IPS-15b (cell line): ENCODE measurements at regions not wholly inside any gene's neighbourhood (a gene's known extent, or its start where the extent isn't known, plus 50 kb on each side); places are given as distances from the start of the nearest gene placed in this dataset.
A peak's percentile ranks its signal among the peaks of the same experiment; 100 is the strongest.

Source experiments
- H3K27me3 ChIP-seq: one replicate; pipeline ENCODE4 v1.6.1; 2013; ENCODE audit warnings: low read length; ENCODE audit not compliant: control insufficient read depth, insufficient read depth
- H3K36me3 ChIP-seq: one replicate; pipeline ENCODE4 v1.6.1; 2013; ENCODE audit warnings: low read length; ENCODE audit not compliant: control insufficient read depth, insufficient read depth
- H3K4me1 ChIP-seq: one replicate; pipeline ENCODE4 v1.6.1; 2013; ENCODE audit warnings: mild to moderate bottlenecking, low read length; ENCODE audit not compliant: control insufficient read depth, insufficient read depth
- H3K4me3 ChIP-seq: one replicate; pipeline ENCODE4 v1.5.1; 2013; ENCODE audit warnings: low read depth, low read length
- H3K9ac ChIP-seq: one replicate; pipeline ENCODE4 v1.6.1; 2013; ENCODE audit warnings: low read depth, mild to moderate bottlenecking, low read length
- H3K9me3 ChIP-seq: one replicate; pipeline ENCODE4 v1.6.1; 2013; ENCODE audit warnings: mild to moderate bottlenecking, low read length; ENCODE audit not compliant: control insufficient read depth, insufficient read depth

DNA sequence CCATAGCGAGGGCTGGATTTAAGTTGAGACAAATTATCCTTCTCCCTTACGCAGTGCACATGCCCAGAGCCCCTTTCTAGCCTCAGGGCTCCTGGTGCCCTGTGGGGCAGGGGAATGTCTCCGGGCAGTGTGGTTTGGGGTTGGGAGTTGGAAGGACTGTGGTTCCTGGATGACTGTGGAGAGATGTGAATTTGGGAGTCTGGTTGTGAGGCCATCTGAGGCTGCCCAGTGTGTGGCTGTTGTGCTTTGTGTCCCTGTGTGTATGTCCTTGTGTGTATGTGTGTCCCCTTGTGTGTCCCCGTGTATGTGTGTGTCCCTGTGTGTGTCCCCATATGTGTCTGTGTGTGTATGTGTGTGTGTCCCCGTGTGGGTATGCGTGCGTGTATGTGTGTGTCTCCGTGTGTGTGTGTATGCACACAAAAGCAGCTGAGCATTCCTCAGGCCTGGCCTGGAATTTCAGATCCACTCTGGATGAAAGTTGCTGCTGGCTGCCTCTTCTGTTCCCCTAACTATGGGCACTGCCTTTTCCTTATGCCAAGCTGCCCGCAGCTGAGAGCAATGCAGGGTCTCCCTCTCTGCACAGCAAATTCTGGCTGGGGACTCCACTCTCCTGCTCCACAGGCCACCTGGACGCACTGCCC is 65.4 kb downstream of the UBIAD1 start:
- no peak overlapping the region for H3K4me3 ChIP-seq
- no peak overlapping the region for H3K9ac ChIP-seq
- H3K9me3 ChIP-seq, result no peaks in the 10 kb centered on the region
- peaks cover 14% of the 10 kb centered on the region for H3K4me1 ChIP-seq
- H3K36me3 ChIP-seq, result no peaks in the 10 kb centered on the region
- no peaks in the 10 kb centered on the region for H3K27me3 ChIP-seq

DNA sequence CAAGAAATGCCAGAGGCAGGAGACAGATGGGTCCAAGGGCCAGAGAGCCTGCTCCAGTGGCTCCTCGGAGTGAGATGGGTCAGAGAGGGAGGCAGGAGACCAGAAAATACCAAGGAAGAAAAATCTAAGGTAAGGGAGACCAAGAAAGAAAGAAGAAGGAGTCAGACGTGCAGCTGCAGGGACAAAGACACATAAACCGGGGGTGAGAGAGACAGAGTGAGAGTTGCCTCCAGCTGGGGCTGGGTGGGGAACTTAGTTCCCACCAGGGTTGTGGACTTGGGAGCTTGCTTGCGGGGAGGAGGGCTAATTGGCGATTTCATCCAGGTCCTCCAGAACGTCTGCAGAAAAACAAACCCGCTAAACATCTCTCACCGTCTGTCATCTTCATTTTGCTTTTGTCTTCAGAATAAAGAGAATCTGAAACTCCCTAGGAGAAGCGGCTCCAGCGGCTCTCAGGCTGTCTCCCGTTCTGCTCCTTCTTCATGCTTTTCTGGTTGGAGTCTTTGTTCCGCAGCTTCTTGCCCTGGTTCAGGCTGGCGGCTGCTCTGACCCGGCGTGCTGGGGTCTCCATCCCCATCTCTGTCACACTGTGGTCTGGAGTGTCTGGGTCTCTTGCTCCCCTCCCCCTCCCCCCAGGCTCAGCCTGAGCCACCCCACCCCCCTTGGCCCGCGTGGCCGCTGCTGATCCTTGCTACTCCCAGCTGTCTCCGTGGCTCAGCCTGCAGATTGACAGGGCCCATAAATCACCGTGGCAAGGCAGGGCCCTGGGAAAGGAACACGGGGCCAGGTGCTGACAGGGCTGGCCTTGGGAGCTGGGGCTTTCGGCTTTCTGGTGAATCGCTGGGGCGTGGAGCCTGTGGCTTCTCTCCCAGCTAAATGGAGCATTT is 66.6 kb downstream of the UBIAD1 start:
- no peaks in the 10 kb centered on the region for H3K9me3 ChIP-seq
- H3K36me3 ChIP-seq, result no peaks in the 10 kb centered on the region
- no peaks in the 10 kb centered on the region for H3K27me3 ChIP-seq
- H3K9ac ChIP-seq, result no peak overlapping the region
- peaks cover 14% of the 10 kb centered on the region for H3K4me1 ChIP-seq
- H3K4me3 ChIP-seq, result no peak overlapping the region

DNA sequence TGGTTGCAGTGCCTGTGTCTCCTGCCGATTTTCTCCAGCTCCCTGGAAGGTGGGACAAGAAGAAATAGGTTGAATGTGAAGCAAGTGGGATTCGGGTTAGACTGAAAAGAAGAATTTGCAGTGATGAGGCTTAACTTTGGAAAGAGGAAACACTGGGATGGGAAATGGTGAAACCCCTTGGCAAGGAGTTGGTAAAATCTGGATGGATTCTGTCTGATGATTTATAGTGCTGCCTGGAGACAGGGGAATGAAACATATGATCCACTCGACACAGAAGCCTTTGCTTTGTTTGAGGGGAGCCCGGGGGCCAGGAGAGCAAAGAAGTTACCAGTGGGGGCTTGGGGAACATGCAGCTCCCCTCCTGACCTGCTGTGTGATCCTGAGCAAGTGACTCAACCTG is 67.2 kb downstream of the UBIAD1 start:
- H3K4me3 ChIP-seq, result no peak overlapping the region
- H3K36me3 ChIP-seq, result no peaks in the 10 kb centered on the region
- H3K27me3 ChIP-seq, result no peaks in the 10 kb centered on the region
- no peaks in the 10 kb centered on the region for H3K9me3 ChIP-seq
- H3K9ac ChIP-seq, result no peak overlapping the region
- peaks cover 14% of the 10 kb centered on the region for H3K4me1 ChIP-seq

DNA sequence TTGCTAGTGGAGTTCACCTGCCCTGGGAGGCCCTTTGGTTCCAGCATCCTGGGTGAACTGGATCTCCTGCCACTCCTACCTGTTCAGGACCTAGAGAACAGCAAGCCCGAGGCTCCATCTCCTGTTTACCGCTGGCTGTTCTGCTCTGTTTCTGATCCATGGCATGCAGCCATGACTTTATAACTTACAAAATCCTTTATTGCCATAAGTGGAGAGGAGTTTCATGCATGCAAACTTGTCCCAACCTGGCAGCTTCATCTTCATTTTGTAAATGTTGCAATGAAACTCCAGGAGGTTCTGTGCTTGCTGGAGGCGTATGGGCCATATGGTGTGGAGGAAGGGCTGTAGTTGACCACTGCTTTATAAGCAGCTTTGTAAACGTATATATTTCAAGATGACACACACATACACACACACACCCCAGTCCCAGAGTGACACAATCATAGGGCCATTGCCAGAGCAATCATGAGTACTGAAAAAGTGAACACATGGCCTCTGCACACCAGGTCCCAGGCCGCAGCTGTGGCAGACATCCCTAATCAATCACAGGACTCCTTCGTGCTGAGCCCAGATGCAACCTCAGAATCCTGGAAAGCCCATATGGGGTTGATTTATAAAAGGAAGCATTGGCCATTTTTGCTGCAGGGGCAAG is 69.0 kb downstream of the UBIAD1 start:
- no peak overlapping the region for H3K9ac ChIP-seq
- no peaks in the 10 kb centered on the region for H3K36me3 ChIP-seq
- no peaks in the 10 kb centered on the region for H3K27me3 ChIP-seq
- no peaks in the 10 kb centered on the region for H3K9me3 ChIP-seq
- peaks cover 14% of the 10 kb centered on the region for H3K4me1 ChIP-seq
- no peak overlapping the region for H3K4me3 ChIP-seq

DNA sequence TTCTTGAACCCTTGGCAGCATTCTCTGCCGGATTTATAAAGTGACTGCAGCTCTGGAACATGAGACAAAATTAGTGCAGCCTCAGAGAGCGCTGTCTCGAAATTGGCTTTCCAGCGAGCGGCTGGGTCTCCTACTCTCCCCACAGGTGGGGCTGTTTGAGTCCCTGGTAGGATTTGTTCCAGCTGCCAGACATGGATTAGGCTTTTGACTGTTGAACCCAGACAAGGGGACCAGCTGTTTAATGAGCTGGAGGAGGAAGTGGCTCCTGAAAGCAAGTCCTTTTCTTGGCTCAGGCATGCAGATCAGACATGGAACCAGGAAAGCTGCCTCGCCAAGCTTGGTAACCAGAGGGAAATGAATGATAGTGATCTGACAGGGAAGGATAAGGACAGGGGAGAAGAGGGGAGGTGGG is 69.6 kb downstream of the UBIAD1 start:
- Histone ChIP-seq H3K36me3 (no peaks in the 10 kb centered on the region), H3K4me3 (no peak overlapping the region), H3K4me1 (peaks cover 14% of the 10 kb centered on the region), H3K9me3 (no peaks in the 10 kb centered on the region), H3K9ac (no peak overlapping the region), H3K27me3 (no peaks in the 10 kb centered on the region)

DNA sequence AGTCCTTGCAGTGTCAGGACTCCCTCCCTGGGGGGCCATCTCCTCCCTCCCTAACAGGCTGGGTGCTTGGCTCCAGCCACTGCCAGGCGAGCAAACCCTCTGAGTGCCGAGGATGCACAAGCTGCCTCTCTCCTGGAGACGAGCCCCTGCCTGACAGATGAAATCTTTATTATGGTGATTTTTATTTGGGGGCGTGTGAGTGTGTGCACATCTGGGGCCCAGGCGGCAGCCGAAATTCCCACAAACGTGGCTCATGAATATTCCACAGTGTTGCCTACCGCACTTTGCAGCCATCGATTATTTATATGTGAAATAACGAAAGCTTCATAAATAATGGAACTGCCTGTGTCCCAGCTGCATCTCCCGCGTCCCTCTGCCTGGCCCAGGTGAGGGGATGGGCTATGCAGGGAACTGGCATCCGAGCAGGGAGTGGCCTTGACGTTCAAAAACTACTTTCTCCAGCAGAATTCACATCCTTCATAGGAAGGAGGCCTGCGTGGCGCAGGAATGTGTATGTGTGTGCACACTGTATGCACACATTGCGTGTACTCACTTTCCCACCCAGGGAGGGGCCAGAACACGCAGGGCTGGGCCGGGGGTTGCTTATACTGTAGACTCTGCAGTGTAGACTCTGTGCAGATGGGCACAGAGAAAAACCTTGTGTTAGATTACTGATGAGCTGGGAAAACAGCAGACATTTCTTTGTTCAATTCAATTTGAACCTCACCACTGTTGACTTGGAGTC is 73.1 kb downstream of the UBIAD1 start:
- H3K36me3 ChIP-seq, result no peaks in the 10 kb centered on the region
- no peak overlapping the region for H3K4me3 ChIP-seq
- H3K4me1 ChIP-seq, result no peaks in the 10 kb centered on the region
- H3K9me3 ChIP-seq, result no peaks in the 10 kb centered on the region
- no peak overlapping the region for H3K9ac ChIP-seq
- H3K27me3 ChIP-seq, result no peaks in the 10 kb centered on the region

DNA sequence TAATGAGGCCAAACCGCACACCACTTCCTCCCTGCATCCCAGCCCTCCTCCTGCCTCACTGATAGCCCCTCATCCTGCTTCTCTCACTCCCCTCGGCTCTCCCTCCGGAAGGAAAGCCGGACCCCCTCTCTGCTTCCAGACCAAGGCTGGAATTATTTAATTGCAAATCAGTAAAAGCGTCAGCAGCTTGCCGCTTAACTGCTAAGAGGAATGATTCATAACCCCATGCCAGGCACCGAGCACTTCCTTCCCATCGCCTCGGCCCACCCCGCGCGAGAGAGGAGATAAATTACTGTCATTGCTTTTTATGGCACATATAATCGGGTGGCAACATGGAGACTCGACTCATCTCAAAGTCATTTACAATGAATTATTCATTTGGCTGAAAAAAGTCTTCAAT is 77.3 kb downstream of the UBIAD1 start:
- H3K36me3 ChIP-seq, result no peaks in the 10 kb centered on the region
- H3K9ac ChIP-seq, result no peak overlapping the region
- peaks cover 5% of the 10 kb centered on the region for H3K4me1 ChIP-seq
- no peaks in the 10 kb centered on the region for H3K9me3 ChIP-seq
- H3K4me3 ChIP-seq, result no peak overlapping the region
- no peaks in the 10 kb centered on the region for H3K27me3 ChIP-seq

DNA sequence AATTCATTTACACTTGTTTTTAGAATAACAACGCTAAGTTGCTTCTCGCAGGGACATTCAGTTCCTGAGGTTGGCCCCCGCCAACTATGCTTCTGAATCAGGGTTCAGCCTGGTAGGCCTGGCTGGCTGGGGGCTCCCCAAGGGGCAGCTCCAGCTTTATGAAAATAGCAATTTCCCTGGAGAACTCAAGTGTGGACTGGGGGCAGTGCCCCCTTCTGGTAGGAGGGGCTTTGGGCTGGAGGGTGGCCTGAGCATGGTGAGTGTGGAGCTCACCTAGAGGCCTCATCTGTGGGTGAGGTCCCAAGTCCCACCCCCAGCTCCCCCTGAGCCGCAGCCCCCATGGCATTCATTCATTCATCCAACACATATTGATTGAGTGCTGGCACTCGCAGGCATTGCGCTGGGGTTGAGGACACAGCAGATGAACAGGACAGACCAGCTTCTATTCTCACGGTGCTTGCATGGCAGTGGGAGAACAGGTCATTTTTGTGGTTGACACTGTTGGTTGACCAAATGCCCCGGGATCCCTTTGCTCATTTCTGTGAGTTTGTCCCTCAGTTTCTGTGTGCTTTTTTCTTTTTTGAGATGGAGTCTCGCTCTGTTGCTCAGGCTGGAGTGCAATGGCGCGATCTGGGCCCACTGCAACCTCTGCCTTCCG is 79.2 kb downstream of the UBIAD1 start:
- H3K27me3 ChIP-seq, result no peaks in the 10 kb centered on the region
- H3K4me1 ChIP-seq, result peaks cover 12% of the 10 kb centered on the region
- H3K4me3 ChIP-seq, result no peak overlapping the region
- H3K36me3 ChIP-seq, result no peaks in the 10 kb centered on the region
- H3K9ac ChIP-seq, result no peak overlapping the region
- H3K9me3 ChIP-seq, result no peaks in the 10 kb centered on the region

DNA sequence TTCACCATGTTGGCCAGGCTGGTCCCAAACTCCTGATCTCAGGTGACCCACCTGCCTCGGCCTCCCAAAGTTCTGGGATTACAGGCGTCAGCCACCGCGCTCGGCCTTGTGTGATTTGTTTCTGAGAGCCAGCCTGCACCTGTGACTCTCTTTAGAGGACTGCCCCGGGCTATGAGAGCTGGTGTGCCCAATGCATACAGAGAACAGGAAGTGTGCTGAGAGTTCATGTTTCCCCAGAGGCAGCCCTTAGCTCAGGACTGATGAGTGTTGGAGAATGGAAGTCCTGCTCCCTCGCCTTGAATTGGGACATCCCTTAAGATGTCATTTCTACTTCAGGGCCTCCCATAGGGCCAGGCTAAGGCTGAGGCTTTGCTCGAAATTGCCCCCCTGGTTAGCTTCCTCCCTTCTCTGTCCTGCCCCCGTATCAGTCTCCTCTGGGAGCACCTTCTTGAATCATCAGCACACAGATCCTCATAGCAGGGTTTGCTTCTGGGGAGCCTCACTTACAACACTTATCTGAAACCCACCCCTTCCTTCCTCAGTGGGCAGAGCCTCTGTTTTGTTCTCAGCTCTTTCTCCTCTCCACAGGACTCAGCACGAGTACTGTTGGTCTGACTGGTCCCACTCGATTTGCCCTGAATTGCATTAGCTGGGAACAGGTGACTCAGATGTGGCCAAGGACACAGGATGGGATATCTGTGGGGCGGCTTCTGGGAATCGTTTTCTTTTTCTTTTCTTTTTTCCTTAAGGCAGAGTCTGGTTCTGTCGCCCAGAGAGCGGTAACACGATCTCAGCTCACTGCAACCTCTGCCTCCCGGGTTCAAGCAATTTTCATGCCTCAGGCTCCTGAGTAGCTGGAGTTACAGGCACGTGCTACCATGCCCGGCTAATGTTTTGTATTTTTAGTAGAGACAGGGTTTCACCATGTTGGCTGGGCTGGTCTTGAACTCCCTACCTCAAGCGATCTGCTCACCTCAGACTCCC is 80.1 kb downstream of the UBIAD1 start:
- Histone ChIP-seq H3K36me3 (no peaks in the 10 kb centered on the region), H3K4me1 (peaks cover 16% of the 10 kb centered on the region), H3K9ac (no peak overlapping the region), H3K27me3 (no peaks in the 10 kb centered on the region), H3K4me3 (no peak overlapping the region), H3K9me3 (no peaks in the 10 kb centered on the region)

DNA sequence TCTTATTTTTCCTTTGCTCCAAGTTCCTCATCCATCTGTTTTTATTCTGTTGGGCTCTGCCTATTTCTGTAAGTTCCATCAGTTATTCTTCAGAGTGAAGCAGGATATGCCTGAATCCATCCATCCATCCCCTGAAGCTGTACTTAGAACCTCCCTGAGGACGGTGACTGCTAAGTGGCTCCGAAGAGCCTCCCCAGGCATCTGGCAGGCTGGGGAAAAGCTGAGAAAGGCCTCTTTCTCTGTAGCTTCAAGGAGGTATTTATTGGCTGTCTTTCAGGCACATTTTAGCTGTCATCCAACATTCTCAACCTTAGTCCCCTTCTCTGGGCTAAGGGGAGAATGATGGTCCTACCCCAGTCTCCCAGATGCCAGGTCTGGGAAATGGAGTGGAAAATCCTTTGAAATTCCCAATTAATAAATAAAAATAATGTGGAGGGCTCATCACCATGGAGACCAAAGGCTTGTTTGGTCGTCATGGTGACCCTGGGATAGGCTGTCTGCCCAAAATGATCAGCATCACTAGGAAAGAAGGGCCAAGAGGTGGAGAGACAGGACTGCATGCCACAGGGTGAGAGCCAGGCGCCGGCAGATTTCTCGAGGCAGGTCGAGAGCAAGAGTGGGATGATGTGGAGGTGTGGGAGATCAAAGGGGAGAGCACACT is 82.0 kb downstream of the UBIAD1 start:
- H3K9ac ChIP-seq, result no peak overlapping the region
- no peaks in the 10 kb centered on the region for H3K27me3 ChIP-seq
- no peaks in the 10 kb centered on the region for H3K9me3 ChIP-seq
- peaks cover 16% of the 10 kb centered on the region for H3K4me1 ChIP-seq
- H3K36me3 ChIP-seq, result no peaks in the 10 kb centered on the region
- H3K4me3 ChIP-seq, result peak overlapping the region; percentile 4
